Right cardiac atrium (tissue), 5 donors: ENCODE measurements at regions not wholly inside any gene's neighbourhood (a gene's known extent, or its start where the extent isn't known, plus 50 kb on each side); places are given as distances from the start of the nearest gene placed in this dataset.
A peak's percentile ranks its signal among the peaks of the same experiment; 100 is the strongest.

Experiments
- ATAC-seq, 2 donors: fragments of 200-7000 bp; cut with Tn5 transposase; one replicate each; pipeline versions ENCODE4 v1.8.0 to v1.9.1; 2020; ENCODE audit warnings: moderate library complexity in 2 of 2, mild to moderate bottlenecking in 1 of 2
- DNase-seq, 3 donors: peaks; one replicate each; pipeline ENCODE4 v3.0.0-alpha.2; 2020
- H3K27ac ChIP-seq: one replicate; pipeline ENCODE4 v1.5.1; 2013; ENCODE audit warnings: mild to moderate bottlenecking, low read length, control low read depth, moderate library complexity
- H3K27me3 ChIP-seq: one replicate; pipeline ENCODE4 v1.6.1; 2013; ENCODE audit not compliant: control insufficient read depth, insufficient read depth
- H3K4me1 ChIP-seq: one replicate; pipeline ENCODE4 v1.6.1; 2013; ENCODE audit warnings: low read length; ENCODE audit not compliant: control insufficient read depth, insufficient read depth
- H3K4me3 ChIP-seq: one replicate; pipeline ENCODE4 v1.5.1; 2013; ENCODE audit warnings: low read length, control low read depth
- H3K9me3 ChIP-seq: one replicate; pipeline ENCODE4 v1.6.1; 2013; ENCODE audit warnings: low read length; ENCODE audit not compliant: control insufficient read depth
- WGBS: extraction: QIAGEN DNeasy Blood & Tissue Kit; methylation state at CpG from one replicate; pipeline ENCODE4 v1.1.7; 2013; 5-methylcytosine and 5-hydroxymethylcytosine counted together
- intact Hi-C, 4 donors: fragments of 100-400 bp; cut with DNase I; formaldehyde crosslinking; loops; one replicate each; pipeline versions ENCODE4 v1.11.0 to v1.14.0; 2022 to 2023
- donor health status: healthy with polysubstance abuse.
- donor health status: DM: no; HTN: yes; CAD: no.
- donor health status: DM: no; HTN: no; CAD: no.
- donor health status: DM: no; HTN: yes; CAD: no; lungs with severe emphysema.
- donor health status: DM: yes; HTN: yes; CAD: no.

GRCh38 chr9:115169003-115169402, 51.0 kb upstream of the TNC start:
- Histone ChIP-seq H3K9me3 (no peaks in the 10 kb centered on the region), H3K4me3 (no peak overlapping the region), H3K4me1 (peaks cover 2% of the 10 kb centered on the region), H3K27me3 (no peaks in the 10 kb centered on the region), H3K27ac (no peak overlapping the region)
- ATAC-seq (no peak), DNase-seq (no peak)
- 76% methylated on average over 3 of the region's 3 CpGs for WGBS
- intact Hi-C loops, result no loop called here

GRCh38 chr9:115170358-115171073, 52.6 kb upstream of the TNC start:
- intact Hi-C loops, result no loop called here
- WGBS, result 63% methylated on average over 5 of the region's 5 CpGs
- peaks cover 2% of the 10 kb centered on the region for H3K4me1 ChIP-seq
- H3K4me3 ChIP-seq, result no peak overlapping the region
- H3K9me3 ChIP-seq, result no peaks in the 10 kb centered on the region
- H3K27ac ChIP-seq, result no peak overlapping the region
- no peak for DNase-seq
- no peaks in the 10 kb centered on the region for H3K27me3 ChIP-seq
- ATAC-seq, result peak in 1 of 2 donors; percentile 55

GRCh38 chr9:115171921-115172388, 54.0 kb upstream of the TNC start:
- no peak for ATAC-seq
- intact Hi-C loops, result no loop called here
- H3K27ac ChIP-seq, result no peak overlapping the region
- H3K9me3 ChIP-seq, result no peaks in the 10 kb centered on the region
- H3K4me3 ChIP-seq, result no peak overlapping the region
- peaks cover 2% of the 10 kb centered on the region for H3K4me1 ChIP-seq
- WGBS, result 60% methylated on average over 3 of the region's 3 CpGs
- DNase-seq, result no peak
- no peaks in the 10 kb centered on the region for H3K27me3 ChIP-seq

GRCh38 chr9:115182264-115182663, 64.3 kb upstream of the TNC start:
- Histone ChIP-seq H3K4me3 (no peak overlapping the region), H3K27ac (no peak overlapping the region), H3K27me3 (no peaks in the 10 kb centered on the region), H3K4me1 (no peaks in the 10 kb centered on the region), H3K9me3 (no peaks in the 10 kb centered on the region)
- no peak for DNase-seq
- intact Hi-C loops, result no loop called here
- 79% methylated on average over 1 of the region's 1 CpG for WGBS
- ATAC-seq, result no peak

GRCh38 chr9:115183436-115183835, 65.5 kb upstream of the TNC start:
- Histone ChIP-seq H3K4me3 (no peak overlapping the region), H3K9me3 (no peaks in the 10 kb centered on the region), H3K4me1 (no peaks in the 10 kb centered on the region), H3K27ac (no peak overlapping the region), H3K27me3 (no peaks in the 10 kb centered on the region)
- intact Hi-C loops, result no loop called here
- ATAC-seq (no peak), DNase-seq (no peak)

GRCh38 chr9:115189686-115190085, 71.7 kb upstream of the TNC start:
- Histone ChIP-seq H3K27me3 (no peaks in the 10 kb centered on the region), H3K4me1 (no peaks in the 10 kb centered on the region), H3K27ac (no peak overlapping the region), H3K9me3 (no peaks in the 10 kb centered on the region), H3K4me3 (no peak overlapping the region)
- no peak for ATAC-seq
- DNase-seq, result no peak
- intact Hi-C loops, result no loop called here
- WGBS, result 72% methylated on average over 2 of the region's 2 CpGs

GRCh38 chr9:115191667-115192066, 73.7 kb upstream of the TNC start:
- no peak overlapping the region for H3K4me3 ChIP-seq
- ATAC-seq, result no peak
- no peak overlapping the region for H3K27ac ChIP-seq
- 67% methylated on average over 3 of the region's 3 CpGs for WGBS
- H3K9me3 ChIP-seq, result peaks cover 2% of the 10 kb centered on the region
- H3K27me3 ChIP-seq, result no peaks in the 10 kb centered on the region
- no peak for DNase-seq
- H3K4me1 ChIP-seq, result no peaks in the 10 kb centered on the region
- intact Hi-C loops, result no loop called here

- Histone ChIP-seq H3K27me3 (no peaks in the 10 kb centered on the region), H3K27ac (no peak overlapping the region), H3K4me1 (no peaks in the 10 kb centered on the region), H3K9me3 (peaks cover 2% of the 10 kb centered on the region), H3K4me3 (no peak overlapping the region)
- no peak for ATAC-seq
- intact Hi-C loops, result no loop called here
- no peak for DNase-seq
- WGBS, result 45% methylated on average over 3 of the region's 3 CpGs
Measured at GRCh38 chr9:115192280-115192679, 74.3 kb upstream of the TNC start.

GRCh38 chr9:115192835-115193525, 75.0 kb upstream of the TNC start:
- DNase-seq (no peak), ATAC-seq (no peak)
- no peak overlapping the region for H3K27ac ChIP-seq
- intact Hi-C loops, result no loop called here
- peaks cover 2% of the 10 kb centered on the region for H3K9me3 ChIP-seq
- no peaks in the 10 kb centered on the region for H3K4me1 ChIP-seq
- no peaks in the 10 kb centered on the region for H3K27me3 ChIP-seq
- 62% methylated on average over 2 of the region's 2 CpGs for WGBS
- H3K4me3 ChIP-seq, result no peak overlapping the region

- Histone ChIP-seq H3K9me3 (peaks cover 2% of the 10 kb centered on the region), H3K4me1 (no peaks in the 10 kb centered on the region), H3K27ac (no peak overlapping the region), H3K27me3 (no peaks in the 10 kb centered on the region), H3K4me3 (no peak overlapping the region)
- intact Hi-C loops, result no loop called here
- ATAC-seq (no peak), DNase-seq (no peak)
- WGBS, result 82% methylated on average over 4 of the region's 4 CpGs
Measured at GRCh38 chr9:115193777-115194176, 75.8 kb upstream of the TNC start.

GRCh38 chr9:115194216-115194615, 76.3 kb upstream of the TNC start:
- ATAC-seq (no peak), DNase-seq (no peak)
- Histone ChIP-seq H3K4me3 (no peak overlapping the region), H3K9me3 (peaks cover 2% of the 10 kb centered on the region), H3K27ac (no peak overlapping the region), H3K27me3 (no peaks in the 10 kb centered on the region), H3K4me1 (no peaks in the 10 kb centered on the region)
- intact Hi-C loops, result no loop called here
